ENCODE measurements at regions not wholly inside any gene's neighbourhood (a gene's known extent, or its start where the extent isn't known, plus 50 kb on each side); places are given as distances from the start of the nearest gene placed in this dataset.

GRCh38 chr4:124372916-124373315 lies 339.6 kb downstream of the ANKRD50 start:
- Histone ChIP-seq H3K9me3 (ENCODE audit: insufficient read depth, low read depth, low read length) (no peaks in the 10 kb centered on the region), H3K4me1 (ENCODE audit: insufficient read depth, low read length) (no peaks in the 10 kb centered on the region), H3K79me2 (ENCODE audit: insufficient read depth, low read length) (no peaks in the 10 kb centered on the region), H3K36me3 (ENCODE audit: insufficient read depth, low read length) (no peaks in the 10 kb centered on the region), H3K27me3 (ENCODE audit: insufficient read depth, low read length) (no peaks in the 10 kb centered on the region), H3K4me3 (ENCODE audit: insufficient read depth, low read depth, low read length) (no peak overlapping the region), H4K20me1 (ENCODE audit: insufficient read depth, low read length) (no peaks in the 10 kb centered on the region), H3K27ac (ENCODE audit: low read depth, low read length) (no peak overlapping the region), H2AFZ (ENCODE audit: low read depth, low read length) (no peak overlapping the region), H3K9ac (ENCODE audit: low read length) (no peak overlapping the region), H3K4me2 (ENCODE audit: low read length) (no peak overlapping the region)
- no peaks in the 10 kb centered on the region for H3K36me3 Mint-ChIP-seq (ENCODE audit: low read depth, unreplicated experiment)
- H3K9me3 Mint-ChIP-seq (ENCODE audit: unreplicated experiment): peaks cover 4% of the 10 kb centered on the region
- no peak overlapping the region for H3K27ac Mint-ChIP-seq (ENCODE audit: unreplicated experiment)
- H3K4me1 Mint-ChIP-seq (ENCODE audit: low read depth, unreplicated experiment): no peaks in the 10 kb centered on the region
- H3K4me3 Mint-ChIP-seq (ENCODE audit: unreplicated experiment): no peak overlapping the region
- no peaks in the 10 kb centered on the region for H3K27me3 Mint-ChIP-seq (ENCODE audit: low read depth, unreplicated experiment)
- FAIRE-seq (no peak), DNase-seq (ENCODE audit: low read depth) (no peak)
- no peak for TF ChIP-seq EZH2 (IDR thresholded peaks at IDR 0.05; ENCODE audit: insufficient read depth, low read length)
- TF ChIP-seq, protein P1, sequence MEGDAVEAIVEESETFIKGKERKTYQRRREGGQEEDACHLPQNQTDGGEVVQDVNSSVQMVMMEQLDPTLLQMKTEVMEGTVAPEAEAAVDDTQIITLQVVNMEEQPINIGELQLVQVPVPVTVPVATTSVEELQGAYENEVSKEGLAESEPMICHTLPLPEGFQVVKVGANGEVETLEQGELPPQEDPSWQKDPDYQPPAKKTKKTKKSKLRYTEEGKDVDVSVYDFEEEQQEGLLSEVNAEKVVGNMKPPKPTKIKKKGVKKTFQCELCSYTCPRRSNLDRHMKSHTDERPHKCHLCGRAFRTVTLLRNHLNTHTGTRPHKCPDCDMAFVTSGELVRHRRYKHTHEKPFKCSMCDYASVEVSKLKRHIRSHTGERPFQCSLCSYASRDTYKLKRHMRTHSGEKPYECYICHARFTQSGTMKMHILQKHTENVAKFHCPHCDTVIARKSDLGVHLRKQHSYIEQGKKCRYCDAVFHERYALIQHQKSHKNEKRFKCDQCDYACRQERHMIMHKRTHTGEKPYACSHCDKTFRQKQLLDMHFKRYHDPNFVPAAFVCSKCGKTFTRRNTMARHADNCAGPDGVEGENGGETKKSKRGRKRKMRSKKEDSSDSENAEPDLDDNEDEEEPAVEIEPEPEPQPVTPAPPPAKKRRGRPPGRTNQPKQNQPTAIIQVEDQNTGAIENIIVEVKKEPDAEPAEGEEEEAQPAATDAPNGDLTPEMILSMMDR (IDR thresholded peaks at IDR 0.05; ENCODE audit: insufficient read depth, low read depth, low read length): no peak

DNA sequence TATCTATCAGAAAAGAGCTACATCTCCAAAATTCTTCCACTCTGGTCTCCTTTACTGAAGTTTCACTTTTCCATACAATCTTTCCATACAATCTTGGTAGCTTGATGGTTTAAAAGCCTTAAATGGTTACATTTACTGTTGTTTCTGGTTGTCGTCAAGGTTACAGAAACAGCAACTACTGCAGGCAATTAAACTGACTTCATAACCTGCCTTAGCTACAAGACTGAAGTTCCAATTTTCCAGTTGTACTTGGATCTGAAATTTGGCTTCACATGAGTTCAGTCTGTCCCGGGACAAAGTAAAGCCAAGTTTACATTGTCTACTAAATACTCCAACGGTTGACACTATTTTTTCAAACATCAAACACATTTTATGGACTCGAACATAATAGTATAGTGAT lies 326.4 kb downstream of the ANKRD50 start:
- no peak overlapping the region for H3K27ac Mint-ChIP-seq (ENCODE audit: unreplicated experiment)

GRCh38 chr4:124386648-124387047 lies 325.9 kb downstream of the ANKRD50 start:
- H3K27me3 Mint-ChIP-seq (ENCODE audit: low read depth, unreplicated experiment): peaks cover 2% of the 10 kb centered on the region
- H3K4me3 Mint-ChIP-seq (ENCODE audit: unreplicated experiment): no peak overlapping the region
- Histone ChIP-seq H4K20me1 (ENCODE audit: insufficient read depth, low read length) (no peaks in the 10 kb centered on the region), H3K36me3 (ENCODE audit: insufficient read depth, low read length) (no peaks in the 10 kb centered on the region), H3K27ac (ENCODE audit: low read depth, low read length) (no peak overlapping the region), H3K9me3 (ENCODE audit: insufficient read depth, low read depth, low read length) (no peaks in the 10 kb centered on the region), H2AFZ (ENCODE audit: low read depth, low read length) (no peak overlapping the region), H3K27me3 (ENCODE audit: insufficient read depth, low read length) (no peaks in the 10 kb centered on the region), H3K4me1 (ENCODE audit: insufficient read depth, low read length) (no peaks in the 10 kb centered on the region), H3K79me2 (ENCODE audit: insufficient read depth, low read length) (no peaks in the 10 kb centered on the region), H3K4me2 (ENCODE audit: low read length) (no peak overlapping the region), H3K4me3 (ENCODE audit: insufficient read depth, low read depth, low read length) (no peak overlapping the region), H3K9ac (ENCODE audit: low read length) (no peak overlapping the region)
- no peak for DNase-seq (ENCODE audit: low read depth)
- TF ChIP-seq, protein P1 (IDR thresholded peaks at IDR 0.05; ENCODE audit: insufficient read depth, low read depth, low read length): no peak
- no peak for TF ChIP-seq EZH2 (IDR thresholded peaks at IDR 0.05; ENCODE audit: insufficient read depth, low read length)
- H3K36me3 Mint-ChIP-seq (ENCODE audit: low read depth, unreplicated experiment): no peaks in the 10 kb centered on the region
- no peaks in the 10 kb centered on the region for H3K9me3 Mint-ChIP-seq (ENCODE audit: unreplicated experiment)
- no peak for FAIRE-seq
- no peaks in the 10 kb centered on the region for H3K4me1 Mint-ChIP-seq (ENCODE audit: low read depth, unreplicated experiment)
- H3K27ac Mint-ChIP-seq (ENCODE audit: unreplicated experiment): no peak overlapping the region

More for the DNA sequence above, 326.4 kb downstream of the ANKRD50 start:
- Mint-ChIP-seq H3K36me3 (ENCODE audit: low read depth, unreplicated experiment) (no peaks in the 10 kb centered on the region), H3K4me3 (ENCODE audit: unreplicated experiment) (no peak overlapping the region), H3K4me1 (ENCODE audit: low read depth, unreplicated experiment) (no peaks in the 10 kb centered on the region), H3K9me3 (ENCODE audit: unreplicated experiment) (no peaks in the 10 kb centered on the region), H3K27me3 (ENCODE audit: low read depth, unreplicated experiment) (peaks cover 2% of the 10 kb centered on the region)
- Histone ChIP-seq H3K79me2 (ENCODE audit: insufficient read depth, low read length) (no peaks in the 10 kb centered on the region), H3K27ac (ENCODE audit: low read depth, low read length) (no peak overlapping the region), H3K9ac (ENCODE audit: low read length) (no peak overlapping the region), H3K4me1 (ENCODE audit: insufficient read depth, low read length) (no peaks in the 10 kb centered on the region), H3K36me3 (ENCODE audit: insufficient read depth, low read length) (no peaks in the 10 kb centered on the region), H3K9me3 (ENCODE audit: insufficient read depth, low read depth, low read length) (no peaks in the 10 kb centered on the region), H3K27me3 (ENCODE audit: insufficient read depth, low read length) (no peaks in the 10 kb centered on the region), H3K4me2 (ENCODE audit: low read length) (no peak overlapping the region), H4K20me1 (ENCODE audit: insufficient read depth, low read length) (no peaks in the 10 kb centered on the region), H2AFZ (ENCODE audit: low read depth, low read length) (no peak overlapping the region), H3K4me3 (ENCODE audit: insufficient read depth, low read depth, low read length) (no peak overlapping the region)
- TF ChIP-seq EZH2 (IDR thresholded peaks at IDR 0.05; ENCODE audit: insufficient read depth, low read length): no peak
- TF ChIP-seq, protein P1 (IDR thresholded peaks at IDR 0.05; ENCODE audit: insufficient read depth, low read depth, low read length): no peak
- no peak for FAIRE-seq
- no peak for DNase-seq (ENCODE audit: low read depth)
